ENCODE measurements at regions not wholly inside any gene's neighbourhood (a gene's known extent, or its start where the extent isn't known, plus 50 kb on each side); places are given as distances from the start of the nearest gene placed in this dataset.

GRCh38 chr15:95501865-95502264 lies 828.6 kb upstream of the NR2F2 start:
- TF ChIP-seq CTCF (IDR thresholded peaks at IDR 0.05) (no peak), POLR2A (IDR thresholded peaks at IDR 0.05) (no peak)
